HepG2 (cell line): ENCODE measurements at regions not wholly inside any gene's neighbourhood (a gene's known extent, or its start where the extent isn't known, plus 50 kb on each side); places are given as distances from the start of the nearest gene placed in this dataset.
"Not testable (repeated sequence)": the region's sequence is repeated elsewhere in the genome, so short reads cannot be mapped to it uniquely, and the experiment has no call there.

Source experiments
- ATAC-seq: fragments of 200-7000 bp; cut with Tn5 transposase; 3 replicates; pipeline ENCODE4 v1.9.1; 2020; ENCODE audit warnings: mild to moderate bottlenecking, moderate library complexity
- BruUV-seq: library from RNA; stranded (reverse); fragments of 400-500 nt; replicated peaks from 2 replicates; lab custom pipeline; 2021; lab: Mats Ljungman, UMichigan
- CTCF ChIA-PET: fragments of 300-600 bp; formaldehyde crosslinking; extraction: SDS; loops from one replicate; lab custom pipeline; 2021; ENCODE audit warnings: low total read pairs, inconsistent platforms, low intra/inter-chr PET ratio; lab: Yijun Ruan, JAX
- POLR2A ChIA-PET: fragments of 350-600 bp; sonication (Branson Sonifier 250); formaldehyde crosslinking; loops from one replicate; lab custom pipeline; 2020; ENCODE audit warnings: antibody characterized with exemption, inconsistent platforms; lab: Yijun Ruan, JAX
- DNase-seq: peaks from one replicate; pipeline ENCODE4 v3.0.0-alpha.2; 2015; ENCODE audit warnings: low spot score
- FAIRE-seq: peaks from 3 replicates; lab custom pipeline; 2011; peaks lifted over from hg19 to GRCh38; lab: Jason Lieb, UNC
- H2AFZ ChIP-seq: one replicate; pipeline ENCODE4 v1.6.1; 2011; ENCODE audit warnings: low read length, inconsistent platforms
- H3K27ac ChIP-seq: fragments of 300-600 bp; 3 replicates; pipeline ENCODE4 v1.8.0; 2011; ENCODE audit warnings: mixed run types, mild to moderate bottlenecking, mixed read lengths, low read length, inconsistent platforms; ENCODE audit not compliant: insufficient read depth; ENCODE audit errors: extremely low read length
- H3K27me3 ChIP-seq, 2 experiments: fragments of 200-600 bp in 1 of 2; 2 replicates in 1 of 2; 3 replicates in 1 of 2; pipeline versions ENCODE4 v1.6.0 to v1.8.0; 2011; ENCODE audit warnings: low read length in 2 of 2, mild to moderate bottlenecking in 2 of 2, moderate library complexity in 2 of 2, inconsistent platforms in 1 of 2; ENCODE audit not compliant: insufficient read depth in 2 of 2, control insufficient read depth in 1 of 2
- H3K36me3 ChIP-seq, 2 experiments: fragments of 200-600 bp in 1 of 2; replicated peaks in 1 of 2; 2 replicates in 1 of 2; 3 replicates in 1 of 2; pipeline versions ENCODE4 v1.5.1 to v1.8.0; 2011; ENCODE audit warnings: low read length in 2 of 2, inconsistent platforms in 1 of 2; ENCODE audit not compliant: insufficient read depth in 2 of 2, control insufficient read depth in 1 of 2
- H3K4me1 ChIP-seq: 2 replicates; pipeline ENCODE4 v1.5.1; 2012; ENCODE audit warnings: low read length, inconsistent platforms; ENCODE audit not compliant: insufficient read depth
- H3K4me2 ChIP-seq: 2 replicates; pipeline ENCODE4 v1.6.0; 2011; ENCODE audit warnings: low read depth, low read length, inconsistent platforms
- H3K4me3 ChIP-seq, 3 experiments: fragments of 200-600 bp in 1 of 3; sonication (generic), shearing (Covaris generic) in 1 of 3; replicated peaks in 1 of 3; 2 replicates each; pipeline ENCODE4 v1.5.1; 2011 to 2016; ENCODE audit warnings: low read length in 3 of 3, inconsistent platforms in 2 of 3, low read depth in 2 of 3, mild to moderate bottlenecking in 2 of 3, control low read depth in 1 of 3, mixed read lengths in 1 of 3; ENCODE audit not compliant: insufficient read depth in 1 of 3
- H3K79me2 ChIP-seq: one replicate; pipeline ENCODE4 v1.6.1; 2011; ENCODE audit warnings: low read length, inconsistent platforms; ENCODE audit not compliant: insufficient read depth
- H3K9ac ChIP-seq: 2 replicates; pipeline ENCODE4 v1.6.0; 2011; ENCODE audit warnings: mild to moderate bottlenecking, low read depth, low read length, inconsistent platforms; ENCODE audit not compliant: insufficient read depth
- H3K9me3 ChIP-seq: 2 replicates; pipeline ENCODE4 v1.5.1; 2012; ENCODE audit warnings: mild to moderate bottlenecking, low read length
- H4K20me1 ChIP-seq: 2 replicates; pipeline ENCODE4 v1.6.0; 2011; ENCODE audit warnings: inconsistent platforms, mild to moderate bottlenecking, low read length, moderate library complexity; ENCODE audit not compliant: insufficient read depth
- ATF1 ChIP-seq: IDR thresholded peaks from 2 replicates; pipeline ENCODE4 v1.6.1; 2016; ENCODE audit warnings: mild to moderate bottlenecking, control low read depth
- GZF1 ChIP-seq: sonication (generic); formaldehyde crosslinking; IDR thresholded peaks from 2 replicates; pipeline ENCODE4 v1.5.1; 2020; ENCODE audit warnings: mild to moderate bottlenecking, missing genetic modification reagents
- SNRNP70 ChIP-seq: fragments of 200-400 bp; formaldehyde crosslinking; IDR thresholded peaks from 2 replicates; pipeline ENCODE4 v1.6.1; 2017; ENCODE audit warnings: mild to moderate bottlenecking, low read depth, low read length, moderate library complexity
- SRSF9 ChIP-seq: fragments of 200-400 bp; formaldehyde crosslinking; IDR thresholded peaks from 2 replicates; pipeline ENCODE4 v1.6.1; 2018; ENCODE audit warnings: borderline replicate concordance, mild to moderate bottlenecking, low read depth, low read length; ENCODE audit not compliant: insufficient read depth, poor library complexity, severe bottlenecking
- ZNF121 ChIP-seq: sonication (generic); formaldehyde crosslinking; IDR thresholded peaks from 2 replicates; pipeline ENCODE4 v1.5.0; 2020; ENCODE audit warnings: mild to moderate bottlenecking, missing genetic modification reagents
- ZNF614 ChIP-seq: IDR thresholded peaks from 2 replicates; pipeline ENCODE4 v1.6.1; 2018; ENCODE audit warnings: missing biosample characterization, missing genetic modification reagents, inconsistent platforms, borderline replicate concordance
- WGBS: methylation state at CpG from one replicate; pipeline ENCODE4 v1.1.6; 2017; ENCODE audit warnings: low lambda C conversion rate; 5-methylcytosine and 5-hydroxymethylcytosine counted together
- in situ Hi-C: cut with HindIII; loops from 2 replicates; pipeline ENCODE4 v1.10.0; 2017; ENCODE audit warnings: low pct_unique_long_range_greater_than_20kb; ENCODE audit not compliant: extremely low pct_ligation_motif_present
- intact Hi-C: fragments of 100-400 bp; cut with micrococcal nuclease; formaldehyde crosslinking; loops from one replicate; pipeline ENCODE4 v1.10.0; 2022; ENCODE audit not compliant: unreplicated experiment
- TF ChIP-seq, protein P1 (sequence below): sonication (generic); formaldehyde crosslinking; IDR thresholded peaks from 2 replicates; pipeline ENCODE4 v1.4.0; 2020; ENCODE audit warnings: low read depth, mild to moderate bottlenecking, missing genetic modification reagents

DNA sequence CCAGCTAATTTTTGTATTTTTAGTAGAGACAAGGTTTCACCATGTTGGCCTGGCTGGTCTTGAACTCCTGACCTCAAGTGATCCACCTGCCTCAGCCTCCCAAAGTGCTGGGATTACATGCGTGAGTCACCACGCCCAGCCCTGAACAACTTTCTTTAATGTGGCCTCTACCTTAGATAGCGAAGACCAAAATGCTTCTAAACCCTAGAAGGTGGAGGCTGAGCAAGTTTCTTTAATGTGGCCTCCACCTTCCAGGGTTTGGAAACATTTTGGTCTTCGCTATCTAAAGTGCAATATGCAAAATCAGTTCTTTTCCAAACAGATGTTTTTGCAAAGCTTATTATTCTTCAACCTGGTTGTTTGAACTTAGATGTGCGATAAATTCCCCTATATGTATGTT lies 70.5 kb upstream of the ITGB1 start:
- H3K9me3 ChIP-seq, H2AFZ ChIP-seq, CTCF ChIA-PET, H3K4me2 ChIP-seq, BruUV-seq, DNase-seq, FAIRE-seq, in situ Hi-C loops, intact Hi-C loops, H3K27ac ChIP-seq, H3K36me3 ChIP-seq, ATAC-seq, H3K4me1 ChIP-seq, H3K79me2 ChIP-seq, H3K4me3 ChIP-seq, H4K20me1 ChIP-seq, H3K9ac ChIP-seq, H3K27me3 ChIP-seq, POLR2A ChIA-PET: not testable (repeated sequence)
- 78% methylated on average over 5 of the region's 5 CpGs for WGBS

DNA sequence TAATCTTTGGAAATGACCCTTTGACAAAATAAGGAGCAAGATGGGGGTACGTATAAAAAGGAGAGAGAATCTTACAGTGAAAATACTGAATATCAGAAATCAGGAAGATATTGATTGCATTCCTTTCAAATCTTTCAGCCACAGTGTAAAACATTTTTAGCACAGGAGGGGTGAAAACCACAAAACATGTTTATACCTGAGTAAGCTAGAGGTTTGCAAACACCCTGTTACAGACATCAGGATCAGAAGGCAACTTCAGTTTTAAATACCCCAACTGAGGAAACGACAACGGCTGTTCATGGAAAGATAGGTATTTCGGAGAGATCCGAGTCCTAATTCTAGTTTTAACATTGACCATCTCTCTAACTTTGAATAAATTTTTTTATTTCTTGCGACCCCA lies 69.1 kb upstream of the ITGB1 start:
- ChIA-PET POLR2A (no interaction called here), CTCF (no interaction called here)
- in situ Hi-C loops (no loop called here), intact Hi-C loops (no loop called here)
- no peak for ATAC-seq
- no TSS peak for BruUV-seq
- Histone ChIP-seq H3K4me1 (no peaks in the 10 kb centered on the region), H3K36me3 (no peaks in the 10 kb centered on the region), H3K79me2 (no peaks in the 10 kb centered on the region), H3K27me3 (no peaks in the 10 kb centered on the region), H3K4me3 (no peak overlapping the region), H3K9ac (no peak overlapping the region), H3K4me2 (no peak overlapping the region), H3K9me3 (no peaks in the 10 kb centered on the region), H3K27ac (no peak overlapping the region)
- no peak for FAIRE-seq
- WGBS = 53% methylated on average over 6 of the region's 6 CpGs
- no peak for DNase-seq
- TF ChIP-seq ZNF614 (no peak), ZNF121 (CRISPR knock-in tag) (no peak), SNRNP70 (no peak), SRSF9 (no peak), ATF1 (CRISPR knock-in tag) (no peak), GZF1 (no peak)
- TF ChIP-seq, protein P1, sequence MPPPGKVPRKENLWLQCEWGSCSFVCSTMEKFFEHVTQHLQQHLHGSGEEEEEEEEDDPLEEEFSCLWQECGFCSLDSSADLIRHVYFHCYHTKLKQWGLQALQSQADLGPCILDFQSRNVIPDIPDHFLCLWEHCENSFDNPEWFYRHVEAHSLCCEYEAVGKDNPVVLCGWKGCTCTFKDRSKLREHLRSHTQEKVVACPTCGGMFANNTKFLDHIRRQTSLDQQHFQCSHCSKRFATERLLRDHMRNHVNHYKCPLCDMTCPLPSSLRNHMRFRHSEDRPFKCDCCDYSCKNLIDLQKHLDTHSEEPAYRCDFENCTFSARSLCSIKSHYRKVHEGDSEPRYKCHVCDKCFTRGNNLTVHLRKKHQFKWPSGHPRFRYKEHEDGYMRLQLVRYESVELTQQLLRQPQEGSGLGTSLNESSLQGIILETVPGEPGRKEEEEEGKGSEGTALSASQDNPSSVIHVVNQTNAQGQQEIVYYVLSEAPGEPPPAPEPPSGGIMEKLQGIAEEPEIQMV = no peak
- TF ChIP-seq, all 625 proteins: peak for 0
- no peaks in the 10 kb centered on the region for H4K20me1 ChIP-seq
- no peak overlapping the region for H2AFZ ChIP-seq
